ENCODE measurements at regions not wholly inside any gene's neighbourhood (a gene's known extent, or its start where the extent isn't known, plus 50 kb on each side); places are given as distances from the start of the nearest gene placed in this dataset.
"Not testable (repeated sequence)": the region's sequence is repeated elsewhere in the genome, so short reads cannot be mapped to it uniquely, and the experiment has no call there.

- TF ChIP-seq CTCF (conservative IDR thresholded peaks at IDR 0.05); EZH2 (IDR thresholded peaks at IDR 0.05; ENCODE audit: low read depth): not testable (repeated sequence)
Measured at GRCh38 chr13:110967156-110967855, 52.4 kb upstream of the ANKRD10 start.
